ENCODE measurements at regions not wholly inside any gene's neighbourhood (a gene's known extent, or its start where the extent isn't known, plus 50 kb on each side); places are given as distances from the start of the nearest gene placed in this dataset.

- no peak for TF ChIP-seq POLR2A (IDR thresholded peaks at IDR 0.05; ENCODE audit: low read length)
- no peak for TF ChIP-seq GATA1 (IDR thresholded peaks at IDR 0.05; ENCODE audit: low read depth, low read length)
These were observed 68.4 kb upstream of the MCTP2 start for GRCh38 chr15:94162939-94163338.

Data from erythroblast (primary cell).